ENCODE measurements at regions not wholly inside any gene's neighbourhood (a gene's known extent, or its start where the extent isn't known, plus 50 kb on each side); places are given as distances from the start of the nearest gene placed in this dataset.

DNA sequence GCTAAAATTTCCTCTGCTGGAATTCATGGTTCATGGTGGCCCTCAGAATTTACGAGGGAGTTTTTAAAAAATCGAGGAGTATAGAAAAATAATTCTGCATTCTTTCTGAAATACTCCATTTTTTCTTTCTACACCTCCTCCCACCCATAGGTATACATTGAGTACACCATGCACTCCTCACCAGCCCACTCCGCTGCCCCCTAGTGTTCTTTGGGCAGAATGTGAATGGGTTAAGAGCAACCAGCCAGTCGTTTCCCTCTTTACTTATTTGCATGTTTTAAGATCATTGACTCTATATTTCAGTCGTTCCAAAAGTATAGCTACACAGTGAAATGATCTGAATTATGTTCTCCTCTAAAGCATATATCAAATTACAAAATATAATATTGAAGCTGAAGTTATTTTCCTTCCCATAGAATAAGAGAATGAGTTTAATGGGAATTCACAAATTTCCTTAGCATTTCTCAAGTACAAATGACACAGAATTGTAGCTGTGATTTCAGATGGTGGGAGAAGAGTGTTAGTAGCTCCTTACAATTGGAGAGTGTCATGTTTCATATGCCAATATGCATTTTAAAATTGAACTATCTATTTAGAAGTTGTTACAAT, 977.7 kb upstream of the SLC35B3 start:
- no peak overlapping the region for H3K56ac ChIP-seq (ENCODE audit: extremely low read depth, insufficient read depth, low read length)
- H3K79me1 ChIP-seq (ENCODE audit: low read depth in 1 of 2, low read length in 2 of 2), result no peaks in the 10 kb centered on the region
- no peaks in the 10 kb centered on the region for H3K27me3 ChIP-seq (ENCODE audit: control insufficient read depth, insufficient read depth, low read length)
- H4K5ac ChIP-seq (ENCODE audit: low read depth, low read length), result no peak overlapping the region
- ATAC-seq (ENCODE audit: low read depth) (no peak; the same call in 1 of the 2 replicates), DNase-seq (no peak)
- no peak overlapping the region for H3K27ac ChIP-seq (ENCODE audit: insufficient read depth, low read length)
- H3K4me1 ChIP-seq (ENCODE audit: control insufficient read depth, insufficient read depth, low read length), result peaks cover 2% of the 10 kb centered on the region; the same call in 1 of the 2 replicates
- H4K20me1 ChIP-seq (ENCODE audit: insufficient read depth, low read length), result no peaks in the 10 kb centered on the region
- H2AK9ac ChIP-seq (replicated peaks; ENCODE audit: low read depth, low read length, poor library complexity), result no peak overlapping the region
- no peak overlapping the region for H4K91ac ChIP-seq (ENCODE audit: insufficient read depth, low read depth, low read length)
- H3K9me1 ChIP-seq (ENCODE audit: insufficient read depth, low read length), result no peaks in the 10 kb centered on the region
- no peak overlapping the region for H2BK5ac ChIP-seq (ENCODE audit: low read depth, low read length, poor library complexity, severe bottlenecking)
- no peak overlapping the region for H3K23ac ChIP-seq (ENCODE audit: low read depth, low read length)
- H3K4me2 ChIP-seq (ENCODE audit: low read depth, low read length), result no peak overlapping the region
- no peak overlapping the region for H2AK5ac ChIP-seq (ENCODE audit: low read depth, low read length)
- no peak overlapping the region for H4K8ac ChIP-seq (ENCODE audit: low read depth in 2 of 2, low read length in 2 of 2)
- TF ChIP-seq USF2 (IDR thresholded peaks at IDR 0.05; ENCODE audit: low read depth, low read length) (no peak), SMC3 (IDR thresholded peaks at IDR 0.05; ENCODE audit: low read depth, low read length) (peak; percentile 29; the same call in 1 of the 2 replicates), RAD21 (IDR thresholded peaks at IDR 0.05; ENCODE audit: low read length) (peak; percentile 37), RCOR1 (IDR thresholded peaks at IDR 0.05; ENCODE audit: insufficient replicate concordance, low read length) (no peak)
- TF ChIP-seq, protein P1, sequence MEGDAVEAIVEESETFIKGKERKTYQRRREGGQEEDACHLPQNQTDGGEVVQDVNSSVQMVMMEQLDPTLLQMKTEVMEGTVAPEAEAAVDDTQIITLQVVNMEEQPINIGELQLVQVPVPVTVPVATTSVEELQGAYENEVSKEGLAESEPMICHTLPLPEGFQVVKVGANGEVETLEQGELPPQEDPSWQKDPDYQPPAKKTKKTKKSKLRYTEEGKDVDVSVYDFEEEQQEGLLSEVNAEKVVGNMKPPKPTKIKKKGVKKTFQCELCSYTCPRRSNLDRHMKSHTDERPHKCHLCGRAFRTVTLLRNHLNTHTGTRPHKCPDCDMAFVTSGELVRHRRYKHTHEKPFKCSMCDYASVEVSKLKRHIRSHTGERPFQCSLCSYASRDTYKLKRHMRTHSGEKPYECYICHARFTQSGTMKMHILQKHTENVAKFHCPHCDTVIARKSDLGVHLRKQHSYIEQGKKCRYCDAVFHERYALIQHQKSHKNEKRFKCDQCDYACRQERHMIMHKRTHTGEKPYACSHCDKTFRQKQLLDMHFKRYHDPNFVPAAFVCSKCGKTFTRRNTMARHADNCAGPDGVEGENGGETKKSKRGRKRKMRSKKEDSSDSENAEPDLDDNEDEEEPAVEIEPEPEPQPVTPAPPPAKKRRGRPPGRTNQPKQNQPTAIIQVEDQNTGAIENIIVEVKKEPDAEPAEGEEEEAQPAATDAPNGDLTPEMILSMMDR (conservative IDR thresholded peaks at IDR 0.05; ENCODE audit: low read depth, low read length), result peak; percentile 33
- H3K14ac ChIP-seq (replicated peaks; ENCODE audit: low read depth, low read length), result no peak overlapping the region
- H3K36me3 ChIP-seq (ENCODE audit: control insufficient read depth, insufficient read depth, low read length), result no peaks in the 10 kb centered on the region
- H3K9me3 ChIP-seq (ENCODE audit: control insufficient read depth, insufficient read depth, low read length), result no peaks in the 10 kb centered on the region
- in situ Hi-C loops (cut with MboI; ENCODE audit: low sequenced_read_pairs) (no loop called here), dilution Hi-C loops (cut with HindIII; ENCODE audit: low sequenced_read_pairs, unreplicated experiment) (no loop called here), intact Hi-C loops (cut with micrococcal nuclease) (no loop called here)
- no peak overlapping the region for H3K18ac ChIP-seq (ENCODE audit: low read depth, low read length)
- no peak overlapping the region for H3K4ac ChIP-seq (ENCODE audit: low read depth, low read length)
- ChIA-PET CTCF (interaction anchor here (0.7 kb wide), 1 partner anchor 8 kb away, joined by 4 read pairs; no protein-coding TSS in a partner anchor), POLR2A (ENCODE audit: unreplicated experiment) (no interaction called here)
- H2BK120ac ChIP-seq (ENCODE audit: low read depth, low read length), result no peak overlapping the region
- H3K9ac ChIP-seq (ENCODE audit: low read depth, low read length), result no peak overlapping the region
- H2AFZ ChIP-seq (replicated peaks; ENCODE audit: low read length, poor library complexity), result no peak overlapping the region
- no peak overlapping the region for H2BK15ac ChIP-seq (ENCODE audit: low read depth, low read length)
- H2BK20ac ChIP-seq (ENCODE audit: low read depth, low read length), result no peak overlapping the region
- H3K4me3 ChIP-seq (ENCODE audit: insufficient read depth, low read depth, low read length), result no peak overlapping the region
- no TSS peak for BruUV-seq (replicated peaks)
- WGBS, 2 experiments (ENCODE audit: extremely low coverage in 2 of 2, insufficient read length in 1 of 2), result no CpG with 5 or more reads among the region's 5 CpGs
